ENCODE measurements at regions not wholly inside any gene's neighbourhood (a gene's known extent, or its start where the extent isn't known, plus 50 kb on each side); places are given as distances from the start of the nearest gene placed in this dataset.
A peak's percentile ranks its signal among the peaks of the same experiment; 100 is the strongest.

DNA sequence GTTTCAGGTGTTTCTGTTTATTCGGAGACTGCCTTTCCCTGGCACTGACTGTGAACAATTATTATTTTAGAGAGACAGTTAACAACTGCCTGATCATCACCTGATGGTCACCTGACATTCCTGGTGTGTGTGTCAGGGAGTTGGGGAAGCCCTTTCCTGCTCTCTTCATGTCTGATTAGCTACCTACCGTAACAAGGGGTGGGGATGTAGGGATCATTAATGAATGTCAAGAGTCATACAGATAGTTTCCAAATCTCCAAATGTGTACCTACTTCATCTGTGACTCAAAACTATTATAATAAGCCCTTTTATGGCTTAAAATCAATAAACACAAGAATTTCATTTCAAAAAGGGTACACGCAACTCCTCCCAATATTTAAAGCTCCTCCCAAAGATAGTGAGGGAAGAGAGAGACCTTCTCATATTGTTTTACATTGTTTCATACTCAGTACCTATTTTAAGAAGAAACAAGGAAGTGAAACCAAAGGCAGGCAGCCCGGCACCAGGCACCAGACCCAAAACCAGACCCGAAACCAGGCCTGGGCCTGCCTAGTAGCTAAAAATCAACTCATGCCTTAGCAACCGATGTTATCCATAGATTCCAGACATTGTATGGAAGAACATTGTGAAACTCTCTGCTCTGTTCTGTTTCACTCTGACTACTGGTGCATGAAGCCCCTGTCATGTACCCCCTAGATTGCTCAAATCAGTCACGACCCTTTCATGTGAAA is 844.9 kb upstream of the ALCAM start:
- peak overlapping the region in 1 of 2 donors; percentile 0 for H3K4me3 ChIP-seq (ENCODE audit: low read length in 2 of 2)
- no peaks in the 10 kb centered on the region for H3K27me3 ChIP-seq (ENCODE audit: control insufficient read depth in 2 of 2, insufficient read depth in 2 of 2, low read length in 2 of 2)
- no peaks in the 10 kb centered on the region for H3K9me3 ChIP-seq (ENCODE audit: control insufficient read depth in 2 of 2, low read length in 2 of 2)
- H3K9ac ChIP-seq (ENCODE audit: low read depth in 1 of 2, low read length in 2 of 2), result no peak overlapping the region
- no peaks in the 10 kb centered on the region for H3K36me3 ChIP-seq (ENCODE audit: control insufficient read depth in 2 of 2, insufficient read depth in 2 of 2, low read length in 2 of 2)
- no peaks in the 10 kb centered on the region for H3K4me1 ChIP-seq (ENCODE audit: control insufficient read depth in 2 of 2, insufficient read depth in 2 of 2, low read length in 2 of 2)
- H3K27ac ChIP-seq (ENCODE audit: low read depth in 2 of 2, low read length in 2 of 2), result peak overlapping the region in 1 of 2 donors; percentile 61

DNA sequence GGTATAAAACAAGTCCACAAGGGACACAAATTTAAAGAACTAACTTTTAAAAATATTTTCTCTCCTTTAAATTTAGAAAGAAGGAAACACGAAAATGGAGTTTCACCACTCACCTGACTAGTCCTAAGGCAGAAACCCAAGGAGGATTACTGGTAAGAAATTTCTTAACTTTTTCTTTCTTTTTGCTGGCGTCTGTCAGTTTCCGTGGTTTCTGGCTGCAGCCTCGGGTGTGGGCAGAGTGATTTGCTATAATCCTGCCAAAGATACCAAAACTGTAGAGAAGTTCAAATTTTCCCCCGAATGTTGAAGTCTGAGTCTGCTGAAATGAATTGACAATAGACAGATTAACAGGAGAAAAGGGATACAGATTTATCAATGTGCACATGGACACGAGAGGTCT is 843.6 kb upstream of the ALCAM start:
- Histone ChIP-seq H3K36me3 (ENCODE audit: control insufficient read depth in 2 of 2, insufficient read depth in 2 of 2, low read length in 2 of 2) (no peaks in the 10 kb centered on the region), H3K27ac (ENCODE audit: low read depth in 2 of 2, low read length in 2 of 2) (peak overlapping the region in 1 of 2 donors; percentile 38)

DNA sequence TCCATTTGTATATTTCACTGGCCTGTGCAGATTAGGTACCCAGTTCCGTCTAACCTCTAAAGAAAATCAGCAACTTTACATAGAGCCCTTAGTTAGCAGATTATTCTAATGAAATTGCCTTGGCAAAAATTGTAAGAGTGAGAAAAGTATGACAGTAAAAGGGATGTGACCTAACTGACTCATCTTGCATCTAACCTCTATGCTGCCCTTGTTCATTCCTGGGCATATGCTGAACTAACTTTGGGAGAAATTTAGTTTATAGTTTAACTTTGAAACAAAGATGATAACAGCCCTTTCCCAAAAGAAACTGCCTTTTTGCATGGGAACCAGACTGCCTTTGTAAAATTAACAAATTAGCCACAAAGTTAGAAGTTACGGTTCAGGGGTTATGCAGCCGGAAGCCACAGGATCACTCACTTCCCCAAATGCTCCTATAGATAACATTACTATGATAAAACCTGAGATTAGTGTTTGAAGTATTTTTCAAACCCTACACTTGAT is 839.8 kb upstream of the ALCAM start:
- no peak overlapping the region for H3K9ac ChIP-seq (ENCODE audit: low read depth in 1 of 2, low read length in 2 of 2)
- no peak overlapping the region for H3K4me3 ChIP-seq (ENCODE audit: low read length in 2 of 2)
- H3K27me3 ChIP-seq (ENCODE audit: control insufficient read depth in 2 of 2, insufficient read depth in 2 of 2, low read length in 2 of 2), result no peaks in the 10 kb centered on the region
- no peaks in the 10 kb centered on the region for H3K4me1 ChIP-seq (ENCODE audit: control insufficient read depth in 2 of 2, insufficient read depth in 2 of 2, low read length in 2 of 2)
- H3K36me3 ChIP-seq (ENCODE audit: control insufficient read depth in 2 of 2, insufficient read depth in 2 of 2, low read length in 2 of 2), result no peaks in the 10 kb centered on the region
- H3K27ac ChIP-seq (ENCODE audit: low read depth in 2 of 2, low read length in 2 of 2), result no peak overlapping the region
- peaks cover 0 to 3% of the 10 kb centered on the region in 2 donors for H3K9me3 ChIP-seq (ENCODE audit: control insufficient read depth in 2 of 2, low read length in 2 of 2)

More for the DNA sequence above, 843.6 kb upstream of the ALCAM start:
- no peak overlapping the region for H3K9ac ChIP-seq (ENCODE audit: low read depth in 1 of 2, low read length in 2 of 2)
- H3K9me3 ChIP-seq (ENCODE audit: control insufficient read depth in 2 of 2, low read length in 2 of 2), result no peaks in the 10 kb centered on the region
- H3K27me3 ChIP-seq (ENCODE audit: control insufficient read depth in 2 of 2, insufficient read depth in 2 of 2, low read length in 2 of 2), result no peaks in the 10 kb centered on the region
- no peak overlapping the region for H3K4me3 ChIP-seq (ENCODE audit: low read length in 2 of 2)
- no peaks in the 10 kb centered on the region for H3K4me1 ChIP-seq (ENCODE audit: control insufficient read depth in 2 of 2, insufficient read depth in 2 of 2, low read length in 2 of 2)

DNA sequence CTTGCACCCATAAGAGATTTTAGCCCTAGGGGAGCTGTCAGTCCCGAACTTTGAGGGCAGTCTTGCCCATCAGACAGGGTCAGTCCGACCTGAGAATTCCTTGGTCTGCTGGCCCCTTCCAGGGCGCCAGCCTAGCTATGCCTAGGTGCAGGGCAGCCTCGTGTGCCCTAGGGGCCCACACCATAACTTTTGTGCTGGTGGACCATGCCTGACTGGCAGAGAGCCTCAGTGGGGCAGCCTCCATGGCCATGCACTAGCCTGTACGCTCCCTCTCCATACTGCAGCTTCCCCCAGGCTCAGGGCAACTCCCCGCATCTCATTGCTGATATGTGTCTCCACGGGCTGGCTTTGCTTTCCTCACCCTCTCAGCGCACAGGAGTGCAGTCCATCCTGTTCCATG is 835.8 kb upstream of the ALCAM start:
- Histone ChIP-seq H3K27me3 (ENCODE audit: control insufficient read depth in 2 of 2, insufficient read depth in 2 of 2, low read length in 2 of 2) (no peaks in the 10 kb centered on the region), H3K9me3 (ENCODE audit: control insufficient read depth in 2 of 2, low read length in 2 of 2) (peaks cover 0 to 3% of the 10 kb centered on the region in 2 donors), H3K36me3 (ENCODE audit: control insufficient read depth in 2 of 2, insufficient read depth in 2 of 2, low read length in 2 of 2) (no peaks in the 10 kb centered on the region), H3K27ac (ENCODE audit: low read depth in 2 of 2, low read length in 2 of 2) (no peak overlapping the region), H3K9ac (ENCODE audit: low read depth in 1 of 2, low read length in 2 of 2) (no peak overlapping the region), H3K4me3 (ENCODE audit: low read length in 2 of 2) (no peak overlapping the region), H3K4me1 (ENCODE audit: control insufficient read depth in 2 of 2, insufficient read depth in 2 of 2, low read length in 2 of 2) (no peaks in the 10 kb centered on the region)

DNA sequence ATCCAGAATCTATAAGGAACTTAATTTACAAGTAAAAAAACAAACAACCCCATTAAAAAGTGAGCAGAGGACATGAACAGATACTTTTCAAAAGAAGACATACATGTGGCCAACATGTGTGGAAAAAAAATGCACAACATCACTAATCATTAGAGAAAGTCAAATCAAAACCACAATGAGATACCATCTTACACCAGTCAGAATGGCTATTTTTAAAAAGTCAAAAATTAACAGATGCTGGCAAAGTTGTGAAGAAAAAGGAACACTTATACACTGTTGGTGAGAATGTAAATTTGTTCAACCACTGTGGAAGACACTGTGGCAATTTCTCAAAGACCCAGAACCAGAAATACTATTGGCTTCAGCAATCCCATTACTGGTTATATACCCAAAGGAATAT is 830.0 kb upstream of the ALCAM start:
- Histone ChIP-seq H3K4me1 (ENCODE audit: control insufficient read depth in 2 of 2, insufficient read depth in 2 of 2, low read length in 2 of 2) (no peaks in the 10 kb centered on the region), H3K27me3 (ENCODE audit: control insufficient read depth in 2 of 2, insufficient read depth in 2 of 2, low read length in 2 of 2) (no peaks in the 10 kb centered on the region), H3K27ac (ENCODE audit: low read depth in 2 of 2, low read length in 2 of 2) (no peak overlapping the region), H3K36me3 (ENCODE audit: control insufficient read depth in 2 of 2, insufficient read depth in 2 of 2, low read length in 2 of 2) (no peaks in the 10 kb centered on the region), H3K9ac (ENCODE audit: low read depth in 1 of 2, low read length in 2 of 2) (no peak overlapping the region), H3K9me3 (ENCODE audit: control insufficient read depth in 2 of 2, low read length in 2 of 2) (no peaks in the 10 kb centered on the region), H3K4me3 (ENCODE audit: low read length in 2 of 2) (no peak overlapping the region)

DNA sequence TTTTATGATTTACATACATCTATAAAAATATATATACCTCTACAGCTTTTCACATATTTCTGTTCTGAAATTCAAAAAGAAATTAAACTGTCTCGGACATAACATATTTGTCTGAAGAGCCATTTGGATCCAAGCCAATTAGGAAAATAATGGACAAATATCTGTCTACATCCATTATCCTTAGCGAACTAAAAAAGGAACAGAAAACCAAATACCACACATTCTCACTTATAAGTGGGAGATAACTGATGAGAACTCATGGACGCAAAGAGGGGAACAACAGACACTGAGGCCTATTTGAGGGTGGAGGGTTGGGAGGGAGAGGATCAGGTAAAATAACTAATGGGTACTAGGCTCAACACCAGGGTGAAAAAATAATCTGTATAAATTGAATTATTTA is 829.4 kb upstream of the ALCAM start:
- Histone ChIP-seq H3K4me3 (ENCODE audit: low read length in 2 of 2) (no peak overlapping the region), H3K27ac (ENCODE audit: low read depth in 2 of 2, low read length in 2 of 2) (no peak overlapping the region), H3K36me3 (ENCODE audit: control insufficient read depth in 2 of 2, insufficient read depth in 2 of 2, low read length in 2 of 2) (no peaks in the 10 kb centered on the region)

DNA sequence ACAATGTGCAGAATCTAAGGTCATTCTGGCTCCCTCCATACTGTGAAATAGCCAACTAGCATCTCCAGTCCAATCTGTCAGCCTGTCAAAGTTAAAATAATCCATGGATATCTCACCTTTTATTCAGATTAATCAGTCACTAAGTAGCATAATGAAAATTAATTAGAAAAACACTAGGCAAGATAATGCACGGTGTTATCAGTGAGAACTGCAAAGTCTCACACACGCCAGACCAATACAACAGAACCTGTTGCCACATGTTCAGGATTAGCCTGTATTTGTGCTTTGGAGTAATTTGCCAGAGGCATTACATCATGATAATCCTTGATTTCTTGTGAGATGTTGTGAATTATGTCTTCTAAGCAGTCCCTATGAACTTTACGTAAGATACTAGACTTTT is 820.4 kb upstream of the ALCAM start:
- no peaks in the 10 kb centered on the region for H3K9me3 ChIP-seq (ENCODE audit: control insufficient read depth in 2 of 2, low read length in 2 of 2)
- H3K4me3 ChIP-seq (ENCODE audit: low read length in 2 of 2), result no peak overlapping the region
- H3K9ac ChIP-seq (ENCODE audit: low read depth in 1 of 2, low read length in 2 of 2), result no peak overlapping the region
- H3K27ac ChIP-seq (ENCODE audit: low read depth in 2 of 2, low read length in 2 of 2), result no peak overlapping the region
- H3K4me1 ChIP-seq (ENCODE audit: control insufficient read depth in 2 of 2, insufficient read depth in 2 of 2, low read length in 2 of 2), result no peaks in the 10 kb centered on the region
- H3K36me3 ChIP-seq (ENCODE audit: control insufficient read depth in 2 of 2, insufficient read depth in 2 of 2, low read length in 2 of 2), result no peaks in the 10 kb centered on the region
- H3K27me3 ChIP-seq (ENCODE audit: control insufficient read depth in 2 of 2, insufficient read depth in 2 of 2, low read length in 2 of 2), result no peaks in the 10 kb centered on the region

More for the DNA sequence above, 829.4 kb upstream of the ALCAM start:
- Histone ChIP-seq H3K9me3 (ENCODE audit: control insufficient read depth in 2 of 2, low read length in 2 of 2) (no peaks in the 10 kb centered on the region), H3K9ac (ENCODE audit: low read depth in 1 of 2, low read length in 2 of 2) (no peak overlapping the region), H3K4me1 (ENCODE audit: control insufficient read depth in 2 of 2, insufficient read depth in 2 of 2, low read length in 2 of 2) (no peaks in the 10 kb centered on the region), H3K27me3 (ENCODE audit: control insufficient read depth in 2 of 2, insufficient read depth in 2 of 2, low read length in 2 of 2) (no peaks in the 10 kb centered on the region)

DNA sequence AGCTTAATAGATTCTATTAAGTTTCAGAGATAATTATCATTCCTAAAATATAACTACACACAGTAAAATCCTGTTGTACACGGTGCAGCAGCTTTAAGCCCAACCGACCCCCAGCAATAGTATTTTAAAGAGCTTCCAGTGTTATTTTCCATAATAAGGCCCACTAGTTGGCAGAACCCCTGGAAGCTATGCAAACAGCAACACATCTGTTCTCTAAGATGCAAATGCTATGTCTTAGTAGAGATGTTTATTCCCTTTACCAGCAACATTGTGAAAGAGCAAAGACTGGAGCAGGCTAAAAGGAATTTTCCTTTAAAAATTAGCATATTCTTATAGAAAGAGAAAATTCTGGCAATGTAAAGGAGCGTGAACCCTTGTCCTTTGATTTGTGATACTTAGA is 819.7 kb upstream of the ALCAM start:
- no peaks in the 10 kb centered on the region for H3K36me3 ChIP-seq (ENCODE audit: control insufficient read depth in 2 of 2, insufficient read depth in 2 of 2, low read length in 2 of 2)
- no peaks in the 10 kb centered on the region for H3K4me1 ChIP-seq (ENCODE audit: control insufficient read depth in 2 of 2, insufficient read depth in 2 of 2, low read length in 2 of 2)
- H3K9me3 ChIP-seq (ENCODE audit: control insufficient read depth in 2 of 2, low read length in 2 of 2), result no peaks in the 10 kb centered on the region
- no peak overlapping the region for H3K27ac ChIP-seq (ENCODE audit: low read depth in 2 of 2, low read length in 2 of 2)
- H3K4me3 ChIP-seq (ENCODE audit: low read length in 2 of 2), result no peak overlapping the region
- H3K9ac ChIP-seq (ENCODE audit: low read depth in 1 of 2, low read length in 2 of 2), result no peak overlapping the region
- H3K27me3 ChIP-seq (ENCODE audit: control insufficient read depth in 2 of 2, insufficient read depth in 2 of 2, low read length in 2 of 2), result no peaks in the 10 kb centered on the region

DNA sequence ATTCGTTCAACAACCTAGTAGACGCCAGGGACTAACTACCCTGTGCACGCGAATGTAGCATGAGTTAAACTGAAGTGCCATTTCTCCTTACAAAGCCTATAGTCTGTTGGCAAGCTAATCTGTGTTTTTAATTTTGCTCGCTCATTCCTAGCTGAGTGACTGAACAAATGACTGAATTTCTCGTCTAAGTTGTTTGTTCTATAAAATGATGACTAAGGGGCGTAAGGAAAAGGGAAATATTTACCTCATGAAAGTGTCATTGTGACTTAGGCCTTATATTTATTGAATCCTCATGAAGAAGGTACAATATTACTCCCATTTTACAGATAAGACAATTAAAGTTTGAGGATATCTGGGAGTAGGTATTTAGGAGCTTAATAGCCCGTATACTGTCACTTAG is 818.3 kb upstream of the ALCAM start:
- no peak overlapping the region for H3K9ac ChIP-seq (ENCODE audit: low read depth in 1 of 2, low read length in 2 of 2)
- H3K27ac ChIP-seq (ENCODE audit: low read depth in 2 of 2, low read length in 2 of 2), result no peak overlapping the region
- no peaks in the 10 kb centered on the region for H3K4me1 ChIP-seq (ENCODE audit: control insufficient read depth in 2 of 2, insufficient read depth in 2 of 2, low read length in 2 of 2)
- no peaks in the 10 kb centered on the region for H3K9me3 ChIP-seq (ENCODE audit: control insufficient read depth in 2 of 2, low read length in 2 of 2)
- no peaks in the 10 kb centered on the region for H3K36me3 ChIP-seq (ENCODE audit: control insufficient read depth in 2 of 2, insufficient read depth in 2 of 2, low read length in 2 of 2)
- H3K27me3 ChIP-seq (ENCODE audit: control insufficient read depth in 2 of 2, insufficient read depth in 2 of 2, low read length in 2 of 2), result no peaks in the 10 kb centered on the region
- no peak overlapping the region for H3K4me3 ChIP-seq (ENCODE audit: low read length in 2 of 2)

DNA sequence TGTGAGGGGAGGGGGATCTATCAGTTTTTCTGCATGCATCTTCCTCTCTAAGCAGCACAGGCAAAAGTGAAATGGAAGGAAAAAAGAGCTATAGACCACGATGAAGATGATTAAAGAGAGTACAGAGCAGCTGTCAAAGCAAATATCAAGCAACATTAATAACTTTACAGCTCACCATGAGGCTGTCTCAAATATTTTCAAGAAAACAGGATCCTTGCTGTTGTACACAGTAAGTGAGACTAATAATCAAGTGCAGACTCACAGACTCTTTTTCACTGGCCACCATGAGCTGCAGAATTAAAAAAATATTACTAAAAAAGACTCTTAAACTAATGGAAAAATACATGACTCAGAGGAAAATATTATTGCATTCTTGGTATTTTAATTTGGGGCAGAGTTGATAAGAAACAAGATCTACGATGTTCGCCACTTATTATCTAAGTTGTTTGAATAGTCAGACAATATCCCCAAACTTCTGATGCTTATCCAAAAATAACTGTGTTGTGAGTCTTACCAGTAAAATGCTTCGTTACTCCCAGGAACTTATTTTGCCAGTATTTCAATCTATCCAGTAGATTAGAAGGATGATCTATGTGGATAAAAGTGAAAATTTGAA is 817.5 kb upstream of the ALCAM start:
- H3K9me3 ChIP-seq (ENCODE audit: control insufficient read depth in 2 of 2, low read length in 2 of 2), result no peaks in the 10 kb centered on the region
- no peak overlapping the region for H3K4me3 ChIP-seq (ENCODE audit: low read length in 2 of 2)
- H3K27me3 ChIP-seq (ENCODE audit: control insufficient read depth in 2 of 2, insufficient read depth in 2 of 2, low read length in 2 of 2), result no peaks in the 10 kb centered on the region
- no peak overlapping the region for H3K27ac ChIP-seq (ENCODE audit: low read depth in 2 of 2, low read length in 2 of 2)
- H3K36me3 ChIP-seq (ENCODE audit: control insufficient read depth in 2 of 2, insufficient read depth in 2 of 2, low read length in 2 of 2), result no peaks in the 10 kb centered on the region
- H3K9ac ChIP-seq (ENCODE audit: low read depth in 1 of 2, low read length in 2 of 2), result no peak overlapping the region
- no peaks in the 10 kb centered on the region for H3K4me1 ChIP-seq (ENCODE audit: control insufficient read depth in 2 of 2, insufficient read depth in 2 of 2, low read length in 2 of 2)
